OCI-M2 (cell line): ENCODE measurements at regions not wholly inside any gene's neighbourhood (a gene's known extent, or its start where the extent isn't known, plus 50 kb on each side); places are given as distances from the start of the nearest gene placed in this dataset.

ENCODE experiments used
- DNase-seq: peaks from one replicate; lab custom pipeline; 2025; ENCODE audit not compliant: unreplicated experiment; lab: John Stamatoyannopoulos, UW

DNA sequence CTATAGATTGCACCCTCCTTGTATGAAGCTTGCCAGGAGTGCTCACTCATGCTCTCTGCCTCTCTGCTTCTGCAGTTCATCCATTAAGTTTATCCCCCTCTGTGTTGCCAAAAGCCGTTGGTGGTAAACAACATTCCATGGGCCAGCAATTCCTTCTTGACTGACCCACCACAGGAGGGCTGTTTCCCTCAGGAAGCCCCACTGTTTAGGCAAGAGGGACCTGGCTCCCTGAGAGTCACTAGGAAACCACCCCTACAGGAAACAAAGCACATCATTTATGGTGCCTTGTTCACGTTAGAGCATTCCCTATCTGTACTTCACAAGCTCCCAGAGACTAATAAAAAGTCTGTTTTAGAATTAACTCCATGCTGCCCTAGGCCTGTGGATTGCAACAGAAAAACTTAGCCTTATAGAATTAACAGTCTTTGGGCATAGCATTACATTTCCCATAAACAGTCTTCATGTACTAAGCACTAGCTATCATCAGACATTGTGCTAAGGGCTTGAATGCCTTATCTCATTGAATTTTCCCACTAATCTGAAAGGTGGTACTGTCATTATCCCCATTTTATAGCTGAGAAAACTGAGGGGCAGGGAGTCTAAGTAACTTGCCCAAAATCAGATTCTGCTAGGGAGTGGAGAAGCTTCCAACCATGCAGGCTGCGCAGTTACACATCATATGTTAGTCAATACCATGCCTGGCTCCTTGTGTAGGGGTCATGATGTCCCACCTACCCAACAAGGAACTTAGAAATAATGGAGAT lies 149.9 kb downstream of the SHQ1 start:
- no peak for DNase-seq

DNA sequence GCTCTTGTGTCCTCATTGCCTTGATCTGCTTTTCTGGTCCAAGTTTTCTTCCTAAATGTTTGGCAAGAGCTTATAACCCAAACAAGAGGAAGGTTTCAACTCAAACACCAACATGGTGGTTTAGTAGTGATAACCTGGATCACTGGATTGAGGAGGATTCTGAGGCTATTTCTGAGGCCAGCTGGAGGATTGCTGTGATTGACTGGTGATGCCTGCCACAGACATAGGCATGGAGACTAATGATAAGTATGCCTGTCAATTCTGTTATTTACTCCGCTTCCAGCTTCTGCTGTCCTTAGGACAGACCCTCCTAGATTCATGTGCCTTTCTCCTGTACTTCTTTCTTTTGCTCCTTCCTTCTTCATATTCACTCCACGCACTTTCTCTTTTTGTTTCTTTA lies 150.5 kb downstream of the SHQ1 start:
- no peak for DNase-seq

DNA sequence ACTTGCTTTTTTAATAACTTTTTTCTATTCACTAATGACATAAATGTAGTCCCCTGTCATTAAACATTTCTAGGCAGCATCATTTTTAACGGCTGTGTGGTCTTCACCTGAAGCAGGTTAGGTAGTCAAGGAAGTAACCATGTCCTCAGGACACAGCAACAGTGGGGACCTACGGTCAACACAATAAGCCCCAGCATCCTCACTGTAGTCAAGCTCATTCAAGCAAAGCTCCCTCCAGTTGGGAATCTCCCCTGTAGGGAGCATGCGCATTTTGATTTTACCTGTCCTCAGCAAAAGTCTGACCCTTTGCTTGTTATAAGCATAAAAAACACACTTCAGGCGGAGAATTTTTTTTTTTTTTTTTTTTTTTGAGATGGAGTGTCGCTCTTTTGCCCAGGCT lies 151.4 kb downstream of the SHQ1 start:
- no peak for DNase-seq

DNA sequence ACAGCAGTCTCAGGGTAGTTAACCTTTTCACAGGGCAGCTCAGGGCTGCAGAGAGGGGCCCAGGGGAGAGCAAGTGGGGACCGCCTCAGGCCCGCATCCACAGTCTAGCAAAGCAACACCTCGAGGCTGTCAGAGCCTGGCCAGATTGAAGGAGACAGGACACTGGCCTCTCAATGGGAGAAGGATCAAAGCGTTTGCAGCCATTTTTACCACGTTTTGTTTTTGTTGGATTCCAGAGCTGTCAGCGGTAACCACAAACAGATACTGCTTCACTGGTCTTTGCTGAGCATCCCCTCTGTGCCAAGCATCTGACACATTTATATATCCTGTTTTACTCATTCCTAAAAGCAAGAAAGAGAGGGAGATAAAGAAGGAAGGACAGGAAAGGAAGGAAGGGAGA lies 153.8 kb downstream of the SHQ1 start:
- no peak for DNase-seq

DNA sequence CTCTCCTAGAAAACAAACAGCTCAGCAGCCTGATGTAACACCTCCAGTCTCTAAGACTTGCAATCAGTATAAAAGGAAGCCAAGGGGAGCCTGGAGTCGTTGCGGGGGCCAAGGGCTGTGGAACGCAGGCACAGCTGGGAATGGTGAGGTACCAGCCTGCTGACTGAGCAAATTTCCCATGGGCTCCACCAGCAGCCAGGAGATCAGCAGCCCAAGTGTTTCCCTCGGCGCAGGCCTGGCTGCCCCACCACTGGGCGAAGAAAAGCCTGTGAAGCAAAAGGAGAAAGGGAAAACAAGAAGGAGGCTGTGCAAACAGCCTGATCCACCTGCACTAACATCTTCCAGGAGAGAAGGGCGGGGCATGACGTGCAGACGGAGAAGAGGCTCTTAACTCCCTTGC lies 155.3 kb downstream of the SHQ1 start:
- DNase-seq, result no peak

DNA sequence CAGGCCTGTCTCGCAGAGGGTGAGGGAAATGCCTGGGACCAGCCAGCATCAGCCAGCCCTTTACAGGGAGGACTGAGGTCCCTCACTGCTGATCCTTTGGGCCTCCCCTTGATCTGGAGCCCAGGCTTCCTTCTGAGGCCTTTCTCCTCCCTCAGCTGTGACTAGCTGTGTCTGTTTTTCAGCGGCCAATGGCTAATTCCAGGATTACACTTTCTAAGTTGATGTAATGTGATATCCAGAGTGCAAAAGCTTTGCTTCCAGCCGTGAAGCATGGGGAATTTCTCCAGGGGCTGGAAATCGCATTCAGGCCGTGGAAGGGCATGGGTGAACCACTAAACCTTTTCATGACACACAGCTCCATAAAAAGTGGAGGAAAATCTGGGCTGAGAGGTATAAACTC lies 157.6 kb downstream of the SHQ1 start:
- no peak for DNase-seq

DNA sequence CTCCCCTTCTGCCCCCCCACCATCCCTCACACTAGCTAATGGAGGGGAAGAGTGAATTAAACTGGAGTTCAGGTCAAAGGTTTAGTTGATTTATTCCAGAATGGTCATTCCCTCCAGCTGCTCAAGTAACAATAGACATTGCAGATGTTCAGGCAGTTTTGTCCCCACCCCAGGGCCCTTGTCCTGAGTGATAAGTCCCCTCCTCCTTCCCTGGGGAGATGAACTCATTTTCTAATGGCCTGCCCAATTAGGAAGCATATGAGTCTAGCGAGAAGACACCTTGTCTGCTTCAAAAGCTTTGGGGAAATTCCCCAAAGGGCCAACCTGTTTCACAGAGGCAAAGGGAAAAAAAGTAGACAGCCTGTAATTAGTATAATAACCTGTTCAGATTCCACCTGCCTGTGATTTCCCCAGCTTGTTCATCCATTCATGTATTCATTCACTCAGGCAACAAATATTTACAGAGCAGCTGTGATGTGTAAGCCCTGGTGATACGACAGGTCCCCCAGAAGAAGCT lies 165.3 kb downstream of the SHQ1 start:
- no peak for DNase-seq

DNA sequence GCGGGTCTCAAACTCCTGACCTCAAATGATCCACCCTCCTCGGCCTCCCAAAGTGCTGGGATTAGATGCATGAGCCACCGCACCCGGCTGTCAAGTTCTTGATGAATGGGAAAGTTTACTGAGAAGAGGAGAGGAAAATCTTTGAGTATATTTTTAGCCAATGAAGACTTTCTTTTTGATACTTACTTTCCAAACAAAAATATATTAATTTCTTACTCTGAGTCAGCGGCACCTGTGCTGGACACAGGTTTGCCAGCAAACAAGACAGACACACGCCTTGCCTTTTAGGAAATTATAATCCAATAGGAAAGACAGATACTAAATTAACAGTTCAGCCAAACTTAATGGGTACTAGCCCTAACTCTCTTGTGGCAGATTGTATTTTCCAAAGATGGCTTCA lies 166.6 kb downstream of the SHQ1 start:
- no peak for DNase-seq

DNA sequence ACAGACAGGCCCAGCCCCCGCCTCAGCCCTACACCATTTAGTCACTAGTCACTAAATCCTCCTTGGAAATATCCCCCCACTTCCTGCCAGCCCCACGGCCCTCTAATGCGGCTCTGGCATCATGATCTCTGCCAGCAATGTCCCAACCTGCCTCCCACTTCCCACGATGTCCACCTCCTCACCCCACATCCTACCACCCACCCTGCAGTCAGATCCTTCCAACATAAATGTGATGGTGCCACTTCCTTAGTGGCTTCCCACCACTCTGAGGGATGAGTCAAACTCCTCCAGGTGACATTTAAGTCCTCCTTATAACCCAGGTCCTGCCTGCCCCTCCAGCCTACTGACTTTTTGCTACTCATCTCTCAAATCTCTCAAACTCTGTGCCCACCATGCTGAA lies 167.5 kb downstream of the SHQ1 start:
- DNase-seq, result no peak

DNA sequence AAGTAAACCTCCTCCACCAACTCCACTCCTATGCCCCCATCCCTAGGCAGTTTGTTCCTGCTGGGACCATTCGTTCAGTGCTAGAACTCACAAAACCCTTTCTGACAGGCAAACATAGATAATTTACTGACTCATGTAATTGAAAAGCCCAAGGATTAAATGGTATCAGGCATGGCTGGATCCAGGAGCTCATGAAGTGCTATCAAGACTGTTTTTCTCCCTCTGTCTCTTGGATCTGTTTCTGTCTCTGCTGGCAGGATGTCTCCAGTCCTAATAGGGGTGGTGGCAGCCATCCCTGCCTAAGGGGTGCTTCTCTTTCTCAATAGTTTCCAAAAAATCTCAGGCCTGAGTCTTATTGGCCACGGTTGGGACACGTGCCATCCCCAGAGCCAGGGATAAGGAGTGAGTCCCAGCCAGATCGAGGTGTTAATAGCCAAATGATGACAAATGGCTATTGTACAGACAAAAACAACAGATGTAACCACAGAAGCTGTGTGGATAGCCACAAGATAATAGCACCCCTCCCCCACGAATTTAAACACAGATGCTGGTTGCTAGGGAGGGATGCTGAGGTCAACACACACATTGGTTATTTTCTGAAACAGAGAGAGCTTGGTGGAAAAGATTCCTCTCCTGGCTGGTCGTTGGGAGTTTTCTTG lies 168.6 kb downstream of the SHQ1 start:
- no peak for DNase-seq

DNA sequence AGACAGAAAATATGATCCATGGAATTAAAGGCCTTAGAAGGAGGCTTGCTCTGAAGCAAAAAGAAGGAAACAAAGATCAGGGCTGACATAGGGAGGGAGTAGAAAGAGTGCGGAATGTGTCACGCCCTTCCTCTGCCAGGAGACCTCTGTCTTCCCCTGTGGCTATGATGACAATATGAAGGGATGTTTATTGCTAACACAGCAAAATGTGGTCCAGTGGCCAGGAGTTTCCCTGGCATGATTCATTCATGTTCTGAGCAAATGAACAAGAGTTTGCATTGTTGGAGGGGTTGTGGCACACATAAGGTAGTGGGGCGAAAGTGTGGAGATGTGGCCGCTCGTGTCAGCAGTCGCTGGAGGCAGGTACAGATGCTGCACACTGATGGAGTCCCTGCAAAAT lies 169.4 kb downstream of the SHQ1 start:
- DNase-seq, result no peak

DNA sequence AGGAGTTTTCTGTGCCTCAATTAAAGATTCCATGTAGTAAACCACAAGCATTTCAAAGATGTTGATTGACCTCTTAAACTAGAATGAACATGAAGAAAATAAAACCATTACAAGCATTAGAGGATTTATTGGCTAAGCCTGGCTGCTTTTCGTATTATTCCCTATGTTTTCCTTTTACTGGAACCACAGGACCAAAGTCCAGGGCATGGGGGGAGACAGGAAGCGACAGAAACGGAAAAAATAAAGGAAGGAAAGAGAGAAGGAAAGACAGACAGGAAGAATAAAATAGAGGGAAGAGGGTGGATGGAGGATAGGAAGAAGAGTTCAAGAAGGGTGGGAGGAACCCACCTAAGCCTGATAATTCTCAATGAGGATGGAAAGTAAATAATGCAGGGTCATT lies 169.9 kb downstream of the SHQ1 start:
- DNase-seq, result no peak

DNA sequence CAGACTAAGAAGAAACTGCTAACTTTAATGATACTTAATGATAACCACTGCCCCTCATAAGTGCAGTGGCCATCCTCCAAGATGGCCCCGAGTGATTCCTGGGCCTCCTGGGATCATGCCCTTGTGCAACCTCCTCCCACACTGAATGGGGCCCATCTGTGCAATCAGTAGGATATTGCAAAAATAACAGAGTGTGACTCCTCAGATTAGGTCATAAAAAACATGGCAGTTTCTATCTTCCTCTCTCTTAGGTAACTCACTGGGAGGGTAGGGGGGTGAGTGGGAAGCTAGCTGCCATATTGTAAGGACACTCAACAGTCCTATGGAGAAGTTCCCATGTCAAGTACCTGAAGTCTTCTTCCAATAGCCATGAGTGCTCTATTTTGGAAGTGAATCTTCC lies 173.0 kb downstream of the SHQ1 start:
- DNase-seq, result no peak

DNA sequence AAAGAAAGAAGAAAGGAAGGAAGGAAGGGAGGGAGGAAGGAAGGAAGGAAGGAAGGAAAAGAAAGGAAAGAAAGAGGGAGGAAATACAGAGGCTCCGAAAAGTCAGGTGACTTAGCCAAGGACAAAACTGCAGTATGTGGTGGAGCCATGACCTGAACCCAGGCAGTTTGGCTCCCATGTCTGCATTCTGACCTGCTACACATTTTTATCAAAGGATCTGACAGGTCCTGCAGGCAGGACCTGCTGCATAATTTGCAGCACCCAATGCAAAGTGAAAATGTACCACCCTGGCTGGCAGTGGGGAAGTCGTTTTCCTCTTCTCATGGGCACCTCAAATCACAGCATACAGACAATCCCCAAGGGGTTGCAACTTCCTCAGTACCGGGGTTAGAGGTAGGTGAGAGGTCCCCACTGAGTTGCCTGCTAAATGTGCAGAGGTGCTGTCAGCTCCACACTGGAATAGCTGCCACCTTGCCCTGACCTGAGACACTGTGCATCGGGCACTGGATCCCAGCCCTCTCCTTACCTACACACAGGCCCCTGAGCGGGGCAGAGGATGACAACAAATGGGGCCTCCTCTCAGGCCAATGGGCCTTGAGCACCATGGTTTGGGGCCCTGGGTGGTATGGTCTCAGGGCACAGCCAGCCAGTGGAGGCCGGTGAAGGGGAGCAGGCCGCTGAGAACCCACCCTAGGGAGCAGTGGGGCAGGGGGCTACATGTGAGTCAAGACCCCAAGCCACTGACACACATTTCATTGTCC lies 175.1 kb downstream of the SHQ1 start:
- no peak for DNase-seq

DNA sequence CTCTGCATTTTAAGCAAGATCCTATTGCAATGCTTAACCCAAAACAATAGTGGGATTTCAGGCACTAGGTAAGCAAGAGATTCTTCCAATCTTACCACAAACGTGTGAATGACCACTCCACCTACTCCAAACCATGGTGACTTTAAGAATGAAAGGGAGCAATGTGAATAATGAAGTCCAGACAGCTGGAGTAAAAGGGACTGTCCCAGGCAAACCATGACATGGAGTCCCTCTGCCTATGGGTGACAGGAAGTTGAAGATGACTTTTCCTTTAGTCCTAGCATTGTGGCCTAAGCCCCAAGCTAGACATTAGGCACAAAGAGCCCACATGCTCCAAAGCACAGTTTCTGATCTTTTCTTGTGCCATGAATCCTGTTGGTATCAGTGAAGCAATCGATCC lies 179.0 kb downstream of the SHQ1 start:
- DNase-seq, result no peak

DNA sequence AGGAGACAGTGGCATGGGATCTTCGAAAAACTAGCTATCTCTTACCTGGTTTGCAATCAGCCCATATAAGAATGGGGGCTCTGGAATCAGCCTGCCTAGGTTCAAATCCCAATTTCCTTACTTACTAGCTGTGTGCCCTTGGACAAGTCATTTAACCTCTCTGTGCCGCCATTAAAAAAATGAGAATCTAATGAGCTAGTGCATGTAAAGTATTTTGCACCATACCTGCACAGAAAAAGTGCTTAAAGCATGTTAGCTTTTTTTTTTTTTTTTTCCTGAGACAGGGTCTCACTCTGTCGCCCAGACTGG lies 181.8 kb downstream of the SHQ1 start:
- no peak for DNase-seq

DNA sequence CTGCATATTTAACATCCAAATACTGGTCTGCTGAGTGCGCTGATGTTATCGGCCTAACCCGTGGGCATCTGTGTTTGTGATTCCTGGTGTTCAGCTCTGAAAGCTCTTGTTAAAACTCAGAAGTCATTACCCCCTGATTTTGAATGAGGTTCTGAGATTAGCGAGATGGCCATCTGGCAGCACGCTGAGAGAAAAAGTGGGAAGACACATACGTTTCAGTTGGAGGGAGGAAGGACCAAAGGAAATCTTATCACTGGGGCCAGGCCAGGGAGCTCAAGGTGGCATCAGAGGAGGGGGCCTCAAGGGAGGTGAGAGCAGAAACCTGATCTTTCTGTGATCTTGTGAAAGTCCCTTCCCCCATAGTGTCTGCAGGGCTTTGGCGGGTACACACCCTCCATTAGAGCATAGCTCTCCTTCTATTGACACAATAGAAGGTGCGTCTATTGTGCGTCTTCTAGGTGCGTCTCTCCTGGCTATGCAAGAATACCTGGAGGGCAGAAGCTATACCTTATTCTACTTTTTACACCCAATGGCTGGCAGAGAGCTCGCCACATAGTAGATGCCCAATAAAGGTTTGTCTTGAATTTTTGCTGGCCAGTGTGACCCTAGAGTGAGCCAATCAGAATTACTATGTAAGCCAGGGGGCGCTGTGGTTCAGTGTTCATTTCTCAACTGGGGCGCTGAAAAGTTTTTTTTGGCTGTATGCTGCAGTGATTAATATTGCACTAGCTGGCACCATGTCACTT lies 182.4 kb downstream of the SHQ1 start:
- DNase-seq, result no peak

DNA sequence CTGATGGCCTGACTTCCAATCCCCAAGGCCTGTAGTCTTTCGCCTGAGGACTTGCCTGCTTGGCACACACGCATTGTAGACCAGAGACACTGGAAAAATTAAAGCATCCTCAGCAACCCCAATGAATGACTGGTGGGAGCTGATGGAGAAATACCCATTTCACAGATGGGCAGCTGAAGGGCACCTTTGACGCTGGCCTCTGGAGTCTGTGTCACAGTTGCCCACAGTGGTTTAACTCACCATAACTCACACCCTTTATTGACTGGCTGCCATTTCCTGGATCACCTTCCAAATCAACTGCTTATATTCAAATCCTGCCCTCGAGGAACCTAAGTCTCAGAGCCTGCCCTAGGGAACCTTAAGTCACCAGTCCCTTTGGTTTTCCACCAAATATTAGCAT lies 183.1 kb downstream of the SHQ1 start:
- DNase-seq, result no peak

DNA sequence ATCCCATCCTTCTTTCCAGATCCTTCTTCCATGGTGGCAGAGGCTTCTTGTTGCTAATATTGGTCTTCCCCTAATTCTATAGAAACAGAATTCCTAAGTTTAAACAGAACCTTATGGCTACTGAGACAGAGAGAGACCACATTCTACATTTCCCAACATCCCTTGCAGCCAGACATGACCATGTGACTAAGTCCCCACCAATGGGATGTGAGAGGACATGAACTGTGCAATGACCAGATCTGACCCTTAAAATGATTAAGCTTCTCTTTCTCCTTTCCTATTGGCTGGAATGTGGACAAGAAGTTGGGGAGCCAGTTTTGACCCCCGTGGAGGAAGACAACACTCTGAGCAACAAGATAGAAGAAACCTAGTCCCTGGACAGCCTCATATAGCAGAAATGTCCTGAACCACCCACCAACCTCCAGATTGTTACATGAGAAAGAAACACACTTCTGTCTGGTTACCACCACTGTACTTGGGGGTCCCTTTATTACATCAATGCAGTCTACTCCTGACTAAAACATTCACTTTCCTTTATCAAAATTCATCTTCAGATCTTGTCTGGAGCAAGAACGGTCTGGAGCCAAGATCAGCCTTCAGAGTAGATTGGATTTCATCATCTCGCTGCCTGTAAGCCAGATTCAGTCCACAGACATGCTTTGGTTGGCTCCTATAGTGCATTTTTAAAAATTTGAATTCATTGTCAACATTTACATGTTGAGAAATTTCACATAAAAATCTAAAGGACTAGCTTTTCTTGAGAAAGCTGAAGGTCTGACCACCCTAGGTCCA lies 183.9 kb downstream of the SHQ1 start:
- no peak for DNase-seq

DNA sequence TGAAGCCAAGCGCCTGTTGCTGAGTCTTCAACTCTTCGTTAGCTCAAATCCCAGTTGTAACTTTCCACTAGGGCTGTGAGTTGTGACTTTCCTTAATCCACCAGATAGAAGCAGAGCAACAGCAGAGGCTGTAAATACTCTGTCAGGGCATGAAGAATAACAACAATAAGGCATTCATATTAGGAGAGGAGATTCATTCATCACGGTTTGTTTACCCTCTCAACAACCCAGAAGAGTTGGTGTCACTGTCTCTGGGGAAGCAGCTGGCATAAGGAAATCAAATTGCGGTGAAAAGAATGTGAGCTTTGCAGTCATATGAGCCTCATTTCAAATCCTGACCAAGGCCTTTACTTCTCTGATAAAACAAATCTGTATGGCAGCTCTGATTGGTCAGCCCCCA lies 184.8 kb downstream of the SHQ1 start:
- no peak for DNase-seq

DNA sequence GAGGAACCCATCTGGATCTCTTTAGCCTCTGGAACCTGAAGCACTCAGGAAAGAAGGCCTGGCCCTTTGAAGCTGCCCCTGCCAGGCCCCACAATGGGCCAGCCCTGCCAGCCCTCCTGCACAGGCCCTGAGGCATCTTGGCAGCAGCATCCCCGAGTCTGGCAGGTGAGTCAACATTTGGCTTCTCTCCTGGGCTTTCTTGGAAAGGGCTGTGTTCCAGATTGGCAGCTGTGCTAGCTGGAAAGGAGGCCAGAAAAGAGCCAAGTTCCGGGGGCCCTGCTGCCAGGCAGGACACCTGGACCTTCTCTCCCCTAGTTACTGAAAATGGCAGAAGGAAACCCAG lies 187.2 kb downstream of the SHQ1 start:
- DNase-seq, result no peak
